ENCODE measurements at regions not wholly inside any gene's neighbourhood (a gene's known extent, or its start where the extent isn't known, plus 50 kb on each side); places are given as distances from the start of the nearest gene placed in this dataset.

DNA sequence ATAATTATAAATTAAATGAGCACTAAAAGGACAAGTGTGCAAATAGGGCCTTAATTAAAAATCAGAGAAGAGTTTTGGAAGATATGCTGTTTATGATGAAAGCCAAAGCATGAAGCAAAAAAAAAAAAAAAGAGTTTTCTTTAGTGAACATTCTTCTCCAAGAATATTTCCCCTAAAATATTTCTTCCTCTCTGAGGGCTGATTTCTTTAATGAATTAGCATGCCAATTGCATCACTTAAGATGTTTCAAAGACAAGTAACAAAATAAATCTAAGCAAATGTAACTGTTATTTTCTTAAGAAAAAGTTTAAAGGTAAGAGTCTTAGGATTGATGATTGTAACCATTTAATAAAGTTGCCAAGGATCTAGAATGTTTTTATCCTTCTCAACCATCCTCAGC, 81.6 kb upstream of the MPDZ start:
- Histone ChIP-seq H3K27ac (no peak overlapping the region), H3K4me3 (no peak overlapping the region), H3K36me3 (no peaks in the 10 kb centered on the region), H3K9me3 (ENCODE audit: low read depth) (no peaks in the 10 kb centered on the region), H3K27me3 (no peaks in the 10 kb centered on the region), H3K4me1 (ENCODE audit: low read depth) (no peaks in the 10 kb centered on the region)
- no peak for DNase-seq (ENCODE audit: low read depth in 1 of 2, low spot score in 1 of 2)
- TF ChIP-seq, protein P1, sequence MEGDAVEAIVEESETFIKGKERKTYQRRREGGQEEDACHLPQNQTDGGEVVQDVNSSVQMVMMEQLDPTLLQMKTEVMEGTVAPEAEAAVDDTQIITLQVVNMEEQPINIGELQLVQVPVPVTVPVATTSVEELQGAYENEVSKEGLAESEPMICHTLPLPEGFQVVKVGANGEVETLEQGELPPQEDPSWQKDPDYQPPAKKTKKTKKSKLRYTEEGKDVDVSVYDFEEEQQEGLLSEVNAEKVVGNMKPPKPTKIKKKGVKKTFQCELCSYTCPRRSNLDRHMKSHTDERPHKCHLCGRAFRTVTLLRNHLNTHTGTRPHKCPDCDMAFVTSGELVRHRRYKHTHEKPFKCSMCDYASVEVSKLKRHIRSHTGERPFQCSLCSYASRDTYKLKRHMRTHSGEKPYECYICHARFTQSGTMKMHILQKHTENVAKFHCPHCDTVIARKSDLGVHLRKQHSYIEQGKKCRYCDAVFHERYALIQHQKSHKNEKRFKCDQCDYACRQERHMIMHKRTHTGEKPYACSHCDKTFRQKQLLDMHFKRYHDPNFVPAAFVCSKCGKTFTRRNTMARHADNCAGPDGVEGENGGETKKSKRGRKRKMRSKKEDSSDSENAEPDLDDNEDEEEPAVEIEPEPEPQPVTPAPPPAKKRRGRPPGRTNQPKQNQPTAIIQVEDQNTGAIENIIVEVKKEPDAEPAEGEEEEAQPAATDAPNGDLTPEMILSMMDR (IDR thresholded peaks at IDR 0.05; ENCODE audit: low read depth, low read length): no peak

DNA sequence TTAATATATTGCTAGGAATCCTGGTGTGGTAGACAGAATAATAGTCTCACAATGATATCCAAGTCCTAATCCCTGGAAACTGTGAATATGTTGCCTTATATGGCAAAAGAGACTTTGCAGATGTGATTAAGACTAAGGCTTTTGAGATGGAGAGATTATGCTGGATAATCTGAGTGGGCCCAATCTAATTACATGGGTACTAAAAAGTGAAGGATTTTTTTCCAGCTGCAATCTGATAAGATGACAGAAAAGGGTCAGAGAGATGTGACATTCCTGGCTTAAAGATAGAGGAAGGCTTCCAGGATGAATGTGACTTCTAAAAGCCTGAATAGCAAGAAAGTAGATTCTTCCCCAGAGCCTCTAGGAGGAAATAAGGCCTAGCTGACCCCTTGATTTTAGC, 80.7 kb upstream of the MPDZ start:
- no peak for DNase-seq (ENCODE audit: low read depth in 1 of 2, low spot score in 1 of 2)
- no peaks in the 10 kb centered on the region for H3K27me3 ChIP-seq
- H3K36me3 ChIP-seq: no peaks in the 10 kb centered on the region
- H3K27ac ChIP-seq: no peak overlapping the region
- H3K4me1 ChIP-seq (ENCODE audit: low read depth): no peaks in the 10 kb centered on the region
- TF ChIP-seq, protein P1 (IDR thresholded peaks at IDR 0.05; ENCODE audit: low read depth, low read length): no peak
- H3K9me3 ChIP-seq (ENCODE audit: low read depth): no peaks in the 10 kb centered on the region
- H3K4me3 ChIP-seq: no peak overlapping the region

DNA sequence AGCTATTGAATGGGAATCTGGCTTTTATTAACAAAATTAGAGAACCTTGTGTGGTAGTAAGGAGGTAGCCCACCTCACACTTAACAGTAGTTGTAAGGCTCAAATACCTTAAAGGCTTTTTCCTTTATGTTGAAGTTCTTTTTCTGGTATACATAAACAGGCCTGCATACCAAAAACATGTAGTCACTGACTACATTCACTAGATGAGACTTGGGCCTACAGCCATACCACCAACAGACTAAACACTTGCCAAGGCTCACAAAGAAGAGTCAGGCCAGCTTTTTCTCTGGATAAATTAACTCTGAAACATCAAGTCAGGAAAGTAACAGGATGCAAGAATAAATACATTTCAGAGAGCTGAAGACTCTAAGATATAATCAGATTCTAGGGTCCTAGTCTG, 78.6 kb upstream of the MPDZ start:
- TF ChIP-seq, protein P1 (IDR thresholded peaks at IDR 0.05; ENCODE audit: low read depth, low read length): no peak
- no peaks in the 10 kb centered on the region for H3K9me3 ChIP-seq (ENCODE audit: low read depth)
- H3K36me3 ChIP-seq: no peaks in the 10 kb centered on the region
- H3K4me1 ChIP-seq (ENCODE audit: low read depth): no peaks in the 10 kb centered on the region
- no peaks in the 10 kb centered on the region for H3K27me3 ChIP-seq
- no peak overlapping the region for H3K27ac ChIP-seq
- no peak overlapping the region for H3K4me3 ChIP-seq
- DNase-seq (ENCODE audit: low read depth in 1 of 2, low spot score in 1 of 2): peak in 1 of 2 donors; percentile 85

DNA sequence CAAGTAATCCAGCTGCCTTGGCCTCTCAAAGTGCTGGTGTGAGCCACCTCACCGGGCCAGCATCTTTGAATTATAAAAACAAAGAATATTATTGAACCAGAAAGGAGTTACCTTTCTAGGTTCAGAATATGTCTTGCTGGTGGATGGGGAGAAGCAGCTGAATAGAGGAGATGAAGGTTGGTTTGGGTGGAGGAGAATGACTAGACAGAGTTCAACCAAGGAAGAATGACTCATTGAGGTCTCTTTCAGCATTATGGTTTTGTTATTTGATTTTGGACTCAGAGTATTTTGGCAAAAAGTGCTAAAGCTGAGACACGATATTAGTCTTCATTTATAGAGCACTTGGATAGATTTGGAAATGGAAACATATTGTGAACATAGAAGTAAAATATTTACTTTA, 75.2 kb upstream of the MPDZ start:
- no peaks in the 10 kb centered on the region for H3K9me3 ChIP-seq (ENCODE audit: low read depth)

DNA sequence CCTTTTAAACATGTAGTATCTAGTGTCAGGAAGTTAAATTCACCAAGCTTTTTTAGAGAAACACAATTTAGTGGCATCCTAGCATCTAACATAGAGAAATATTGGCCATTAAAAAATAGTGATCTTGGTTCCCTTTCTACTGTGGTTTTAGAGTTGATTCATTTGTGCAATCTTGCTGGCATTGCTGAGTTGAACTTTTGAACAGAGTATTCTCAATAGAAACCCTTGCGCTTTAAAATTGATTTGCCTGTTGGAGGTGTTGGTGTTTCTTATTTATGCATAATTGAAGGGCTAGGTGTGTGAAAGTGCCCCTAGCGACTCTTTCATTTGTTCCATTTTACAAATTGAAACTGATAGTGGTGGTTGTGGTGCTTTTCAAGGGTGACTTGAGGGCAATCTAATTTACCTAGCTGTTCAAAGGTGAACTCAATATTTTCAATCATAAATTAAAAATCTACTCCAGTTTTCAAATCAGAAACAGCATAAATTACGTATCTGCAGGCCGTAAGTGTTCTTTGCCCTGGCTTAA, 73.0 kb upstream of the MPDZ start:
- Histone ChIP-seq H3K4me1 (ENCODE audit: low read depth) (no peaks in the 10 kb centered on the region), H3K9me3 (ENCODE audit: low read depth) (no peaks in the 10 kb centered on the region), H3K27me3 (no peaks in the 10 kb centered on the region), H3K27ac (no peak overlapping the region), H3K36me3 (no peaks in the 10 kb centered on the region), H3K4me3 (no peak overlapping the region)
- TF ChIP-seq, protein P1 (IDR thresholded peaks at IDR 0.05; ENCODE audit: low read depth, low read length): no peak
- no peak for DNase-seq (ENCODE audit: low read depth in 1 of 2, low spot score in 1 of 2)

More for the DNA sequence above, 75.2 kb upstream of the MPDZ start:
- Histone ChIP-seq H3K36me3 (no peaks in the 10 kb centered on the region), H3K4me1 (ENCODE audit: low read depth) (no peaks in the 10 kb centered on the region), H3K27ac (no peak overlapping the region), H3K4me3 (no peak overlapping the region), H3K27me3 (no peaks in the 10 kb centered on the region)
- TF ChIP-seq, protein P1 (IDR thresholded peaks at IDR 0.05; ENCODE audit: low read depth, low read length): no peak
- peak in 1 of 2 donors; percentile 12 for DNase-seq (ENCODE audit: low read depth in 1 of 2, low spot score in 1 of 2)
